Caco-2 (cell line): ENCODE measurements at regions not wholly inside any gene's neighbourhood (a gene's known extent, or its start where the extent isn't known, plus 50 kb on each side); places are given as distances from the start of the nearest gene placed in this dataset.
"Not testable (repeated sequence)": the region's sequence is repeated elsewhere in the genome, so short reads cannot be mapped to it uniquely, and the experiment has no call there.

ENCODE experiments used
- BruUV-seq: library from RNA; stranded (reverse); fragments of 400-500 nt; replicated peaks from 2 replicates; lab custom pipeline; 2021; lab: Mats Ljungman, UMichigan
- CTCF ChIA-PET: fragments of 300-600 bp; sonication (Branson Sonifier 250); formaldehyde crosslinking; loops from one replicate; lab custom pipeline; 2022; ENCODE audit warnings: antibody characterized with exemption; lab: Charles Lee
- POLR2A ChIA-PET: fragments of 300-600 bp; sonication (Branson Sonifier 250); formaldehyde crosslinking; loops from one replicate; lab custom pipeline; 2022; ENCODE audit warnings: antibody characterized with exemption; lab: Charles Lee
- DNase-seq, 2 experiments: peaks; one replicate each; pipeline versions ENCODE4 v3.0.0 to v3.0.0-alpha.2; 2020 to 2022
- H3K27me3 ChIP-seq: replicated peaks from 2 replicates; pipeline ENCODE4 v1.6.0; 2011; ENCODE audit warnings: low read length; ENCODE audit not compliant: control insufficient read depth, insufficient read depth
- H3K36me3 ChIP-seq: 2 replicates; pipeline ENCODE4 v1.5.1; 2011; ENCODE audit warnings: low read length; ENCODE audit not compliant: control insufficient read depth, insufficient read depth
- H3K4me1 ChIP-seq: fragments of 250-450 bp; sonication (Bioruptor Pico); 2 replicates; pipeline ENCODE4 v1.5.1; 2020; ENCODE audit warnings: mild to moderate bottlenecking
- H3K4me3 ChIP-seq: 2 replicates; pipeline ENCODE4 v1.5.1; 2011; ENCODE audit warnings: low read depth, mild to moderate bottlenecking, control low read depth, low read length
- H3K9me3 ChIP-seq: fragments of 250-450 bp; sonication (Bioruptor Pico); 2 replicates; pipeline ENCODE4 v1.5.1; 2020; ENCODE audit warnings: mild to moderate bottlenecking, moderate library complexity
- H3K27ac Mint-ChIP-seq: one replicate; pipeline ENCODE4 v1.8.0; 2022; ENCODE audit warnings: mixed read lengths; ENCODE audit not compliant: unreplicated experiment
- H3K27me3 Mint-ChIP-seq: one replicate; pipeline ENCODE4 v1.8.0; 2022; ENCODE audit warnings: mixed read lengths; ENCODE audit not compliant: insufficient read depth, unreplicated experiment
- H3K36me3 Mint-ChIP-seq: one replicate; pipeline ENCODE4 v1.8.0; 2022; ENCODE audit warnings: mild to moderate bottlenecking, mixed read lengths; ENCODE audit not compliant: insufficient read depth, unreplicated experiment
- H3K4me1 Mint-ChIP-seq: one replicate; pipeline ENCODE4 v1.8.0; 2022; ENCODE audit warnings: low read depth, mixed read lengths; ENCODE audit not compliant: unreplicated experiment
- H3K4me3 Mint-ChIP-seq: one replicate; pipeline ENCODE4 v1.8.0; 2022; ENCODE audit warnings: mild to moderate bottlenecking, moderate library complexity, mixed read lengths; ENCODE audit not compliant: unreplicated experiment
- H3K9me3 Mint-ChIP-seq: one replicate; pipeline ENCODE4 v1.8.0; 2022; ENCODE audit warnings: mixed read lengths; ENCODE audit not compliant: unreplicated experiment
- CTCF ChIP-seq, 2 experiments: fragments of 200-600 bp in 1 of 2; IDR thresholded peaks; 1 replicate in 1 of 2; 2 replicates in 1 of 2; pipeline versions ENCODE4 v1.5.1 to v1.8.0; 2011 to 2022; ENCODE audit warnings: antibody characterized with exemption in 1 of 2, control low read depth in 1 of 2, inconsistent platforms in 1 of 2, low read depth in 1 of 2, low read length in 1 of 2, mild to moderate bottlenecking in 1 of 2, moderate library complexity in 1 of 2; ENCODE audit not compliant: insufficient read depth in 1 of 2, severe bottlenecking in 1 of 2, unreplicated experiment in 1 of 2
- intact Hi-C: fragments of 100-400 bp; cut with micrococcal nuclease; formaldehyde crosslinking; loops from one replicate; pipeline ENCODE4 v1.10.0; 2022; ENCODE audit not compliant: unreplicated experiment

GRCh38 chr18:64679121-64679520, 530.2 kb upstream of the LINC00305 start:
- no peak for DNase-seq
- BruUV-seq: no TSS peak
- no peaks in the 10 kb centered on the region for H3K4me1 Mint-ChIP-seq
- CTCF ChIA-PET: no interaction called here
- no peaks in the 10 kb centered on the region for H3K4me1 ChIP-seq
- H3K27ac Mint-ChIP-seq: no peak overlapping the region
- no peak for TF ChIP-seq CTCF (IDR thresholded peaks at IDR 0.05; ENCODE audit: insufficient read depth in 1 of 2, low read depth in 1 of 2, low read length in 1 of 2, severe bottlenecking in 1 of 2, unreplicated experiment in 1 of 2)
- H3K9me3 ChIP-seq: no peaks in the 10 kb centered on the region
- H3K4me3 Mint-ChIP-seq: no peak overlapping the region
- H3K27me3 ChIP-seq: no peaks in the 10 kb centered on the region
- peaks cover 3% of the 10 kb centered on the region for H3K27me3 Mint-ChIP-seq
- POLR2A ChIA-PET: no interaction called here
- intact Hi-C loops: no loop called here
- H3K36me3 ChIP-seq: no peaks in the 10 kb centered on the region
- H3K4me3 ChIP-seq: no peak overlapping the region
- no peaks in the 10 kb centered on the region for H3K36me3 Mint-ChIP-seq
- H3K9me3 Mint-ChIP-seq: no peaks in the 10 kb centered on the region

- no peak for DNase-seq
- no peaks in the 10 kb centered on the region for H3K36me3 ChIP-seq
- intact Hi-C loops: no loop called here
- H3K9me3 ChIP-seq: no peaks in the 10 kb centered on the region
- Mint-ChIP-seq H3K9me3 (no peaks in the 10 kb centered on the region), H3K4me1 (no peaks in the 10 kb centered on the region), H3K27ac (no peak overlapping the region), H3K27me3 (peaks cover 3% of the 10 kb centered on the region), H3K36me3 (no peaks in the 10 kb centered on the region), H3K4me3 (no peak overlapping the region)
- ChIA-PET POLR2A (no interaction called here), CTCF (no interaction called here)
- no peak overlapping the region for H3K4me3 ChIP-seq
- TF ChIP-seq CTCF (IDR thresholded peaks at IDR 0.05; ENCODE audit: insufficient read depth in 1 of 2, low read depth in 1 of 2, low read length in 1 of 2, severe bottlenecking in 1 of 2, unreplicated experiment in 1 of 2): no peak
- no peaks in the 10 kb centered on the region for H3K4me1 ChIP-seq
- BruUV-seq: no TSS peak
- no peaks in the 10 kb centered on the region for H3K27me3 ChIP-seq
These were observed 529.2 kb upstream of the LINC00305 start for GRCh38 chr18:64678048-64678447.

- H3K27me3 ChIP-seq: no peaks in the 10 kb centered on the region
- H3K9me3 ChIP-seq: no peaks in the 10 kb centered on the region
- H3K4me3 ChIP-seq: no peak overlapping the region
- intact Hi-C loops: no loop called here
- ChIA-PET POLR2A (no interaction called here), CTCF (no interaction called here)
- Mint-ChIP-seq H3K4me3 (no peak overlapping the region), H3K4me1 (no peaks in the 10 kb centered on the region), H3K27me3 (no peaks in the 10 kb centered on the region), H3K9me3 (no peaks in the 10 kb centered on the region), H3K36me3 (no peaks in the 10 kb centered on the region), H3K27ac (no peak overlapping the region)
- no peak for TF ChIP-seq CTCF (IDR thresholded peaks at IDR 0.05; ENCODE audit: insufficient read depth in 1 of 2, low read depth in 1 of 2, low read length in 1 of 2, severe bottlenecking in 1 of 2, unreplicated experiment in 1 of 2)
- no TSS peak for BruUV-seq
- no peaks in the 10 kb centered on the region for H3K4me1 ChIP-seq
- H3K36me3 ChIP-seq: no peaks in the 10 kb centered on the region
- DNase-seq: no peak
These were observed 525.8 kb upstream of the LINC00305 start for GRCh38 chr18:64674694-64675093.

- CTCF ChIA-PET, H3K36me3 ChIP-seq, H3K9me3 ChIP-seq, H3K4me3 ChIP-seq, H3K27ac Mint-ChIP-seq, DNase-seq, H3K4me1 Mint-ChIP-seq, H3K9me3 Mint-ChIP-seq, BruUV-seq, POLR2A ChIA-PET, H3K36me3 Mint-ChIP-seq, H3K4me3 Mint-ChIP-seq, H3K27me3 Mint-ChIP-seq, intact Hi-C loops, H3K27me3 ChIP-seq, H3K4me1 ChIP-seq: not testable (repeated sequence)
These were observed 522.4 kb upstream of the LINC00305 start for GRCh38 chr18:64671293-64671692.
